ENCODE measurements at regions not wholly inside any gene's neighbourhood (a gene's known extent, or its start where the extent isn't known, plus 50 kb on each side); places are given as distances from the start of the nearest gene placed in this dataset.

DNA sequence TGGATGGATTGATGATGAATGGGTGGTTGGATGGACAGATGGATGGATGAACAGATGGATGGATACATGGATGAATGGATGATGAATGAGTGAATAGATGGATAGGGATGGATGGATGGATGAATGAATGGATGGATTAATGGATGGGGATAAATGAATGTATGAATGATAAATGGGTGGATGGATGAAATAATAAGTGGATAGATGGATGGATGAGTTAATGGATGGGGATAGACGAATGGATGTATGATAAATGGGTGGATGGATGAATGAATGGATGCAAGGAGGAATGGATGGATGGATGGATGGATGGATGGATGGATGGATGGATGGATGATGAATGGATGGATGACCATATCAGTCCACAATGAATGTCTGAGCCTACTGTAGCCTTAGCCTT, 381.9 kb downstream of the SETD4 start:
- intact Hi-C loops (cut with DNase I; ENCODE audit: low total_unique reads): no loop called here
- no peak overlapping the region for H3K27ac ChIP-seq
- H3K27me3 ChIP-seq (replicated peaks in 1 of 7): peaks cover 0 to 36% (median 6%) of the 10 kb centered on the region in 7 donors
- no peak for DNase-seq
- no peaks in the 10 kb centered on the region for H3K9me3 ChIP-seq
- TF ChIP-seq, protein P1, sequence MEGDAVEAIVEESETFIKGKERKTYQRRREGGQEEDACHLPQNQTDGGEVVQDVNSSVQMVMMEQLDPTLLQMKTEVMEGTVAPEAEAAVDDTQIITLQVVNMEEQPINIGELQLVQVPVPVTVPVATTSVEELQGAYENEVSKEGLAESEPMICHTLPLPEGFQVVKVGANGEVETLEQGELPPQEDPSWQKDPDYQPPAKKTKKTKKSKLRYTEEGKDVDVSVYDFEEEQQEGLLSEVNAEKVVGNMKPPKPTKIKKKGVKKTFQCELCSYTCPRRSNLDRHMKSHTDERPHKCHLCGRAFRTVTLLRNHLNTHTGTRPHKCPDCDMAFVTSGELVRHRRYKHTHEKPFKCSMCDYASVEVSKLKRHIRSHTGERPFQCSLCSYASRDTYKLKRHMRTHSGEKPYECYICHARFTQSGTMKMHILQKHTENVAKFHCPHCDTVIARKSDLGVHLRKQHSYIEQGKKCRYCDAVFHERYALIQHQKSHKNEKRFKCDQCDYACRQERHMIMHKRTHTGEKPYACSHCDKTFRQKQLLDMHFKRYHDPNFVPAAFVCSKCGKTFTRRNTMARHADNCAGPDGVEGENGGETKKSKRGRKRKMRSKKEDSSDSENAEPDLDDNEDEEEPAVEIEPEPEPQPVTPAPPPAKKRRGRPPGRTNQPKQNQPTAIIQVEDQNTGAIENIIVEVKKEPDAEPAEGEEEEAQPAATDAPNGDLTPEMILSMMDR (IDR thresholded peaks at IDR 0.05 in 8 of 11, conservative IDR thresholded peaks at IDR 0.05 in 3 of 11): no peak
- TF ChIP-seq POLR2A (IDR thresholded peaks at IDR 0.05) (no peak), POLR2AphosphoS5 (IDR thresholded peaks at IDR 0.05) (no peak)
- WGBS, 5 donors: 75 to 85% (median 82%) methylated on average over 1 of the region's 1 CpG
- H3K4me1 ChIP-seq: no peaks in the 10 kb centered on the region
- no peaks in the 10 kb centered on the region for H3K36me3 ChIP-seq
- no peak overlapping the region for H3K4me3 ChIP-seq

DNA sequence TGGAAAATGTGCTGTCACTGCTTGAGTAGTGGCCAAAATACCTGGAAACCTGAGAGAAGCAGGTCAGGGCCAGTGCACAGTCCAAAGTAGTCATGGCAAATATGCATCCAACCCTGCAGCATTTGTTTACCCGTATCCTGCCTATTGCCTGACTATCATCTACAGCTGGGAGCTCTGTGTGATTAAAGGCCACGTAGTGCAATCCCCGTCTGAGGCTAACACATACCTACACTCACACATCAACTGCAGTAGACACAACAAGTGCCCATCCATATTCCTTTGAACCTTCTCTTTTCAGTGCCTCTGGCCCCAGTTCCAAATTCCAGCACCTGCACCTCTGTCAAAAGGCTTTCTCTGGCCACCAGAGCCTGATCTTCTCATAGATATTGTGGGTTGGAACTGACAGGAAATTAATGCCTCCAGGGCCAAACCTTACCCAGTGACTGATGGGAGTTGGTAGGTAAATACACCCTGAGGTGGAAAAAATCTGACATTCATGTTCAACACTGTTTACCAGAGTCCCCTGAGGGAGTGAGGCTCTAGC, 383.0 kb downstream of the SETD4 start:
- H3K36me3 ChIP-seq: no peaks in the 10 kb centered on the region
- H3K9me3 ChIP-seq: no peaks in the 10 kb centered on the region
- 87 to 93% (median 91%) methylated on average over 3 of the region's 3 CpGs for WGBS, 5 donors
- no peak overlapping the region for H3K4me3 ChIP-seq
- no peak overlapping the region for H3K27ac ChIP-seq
- H3K27me3 ChIP-seq (replicated peaks in 1 of 7): peaks cover 0 to 32% (median 6%) of the 10 kb centered on the region in 7 donors
- TF ChIP-seq POLR2A (IDR thresholded peaks at IDR 0.05): no peak
- TF ChIP-seq POLR2AphosphoS5 (IDR thresholded peaks at IDR 0.05): no peak
- TF ChIP-seq, protein P1 (IDR thresholded peaks at IDR 0.05 in 8 of 11, conservative IDR thresholded peaks at IDR 0.05 in 3 of 11): no peak
- intact Hi-C loops (cut with DNase I; ENCODE audit: low total_unique reads): no loop called here
- H3K4me1 ChIP-seq: no peaks in the 10 kb centered on the region
- no peak for DNase-seq

DNA sequence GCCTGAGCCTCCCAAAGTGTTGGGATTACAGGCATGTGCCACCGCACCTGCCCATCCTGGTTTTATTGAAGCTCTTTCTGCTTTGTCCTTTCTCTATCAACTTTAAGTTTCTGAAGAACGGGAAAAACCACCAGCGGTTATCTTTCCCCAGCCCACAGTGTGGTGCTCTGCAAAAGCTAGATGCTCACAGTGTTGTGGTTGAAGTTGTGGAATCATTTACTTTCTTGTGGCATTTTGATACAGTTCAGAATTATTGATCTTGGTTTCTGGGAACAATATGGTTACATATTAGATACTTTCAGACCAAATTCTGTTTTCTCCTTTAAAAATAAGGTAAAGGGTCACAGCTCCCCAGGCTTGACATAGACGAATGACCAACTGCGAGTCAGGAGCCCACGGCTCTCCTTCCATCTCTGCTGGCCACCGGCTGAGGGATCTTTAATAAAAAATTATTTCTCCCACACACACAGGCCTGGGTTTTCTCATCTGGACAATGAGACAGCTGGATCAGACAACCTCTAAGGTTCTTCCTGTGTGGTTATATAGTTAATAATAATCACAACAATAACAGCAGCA, 385.3 kb downstream of the SETD4 start:
- Histone ChIP-seq H3K27me3 (replicated peaks in 1 of 7) (peaks cover 0 to 22% (median 0%) of the 10 kb centered on the region in 7 donors), H3K27ac (no peak overlapping the region), H3K4me3 (no peak overlapping the region), H3K4me1 (no peaks in the 10 kb centered on the region), H3K36me3 (no peaks in the 10 kb centered on the region), H3K9me3 (no peaks in the 10 kb centered on the region)
- TF ChIP-seq, protein P1 (IDR thresholded peaks at IDR 0.05 in 8 of 11, conservative IDR thresholded peaks at IDR 0.05 in 3 of 11): no peak
- no peak for TF ChIP-seq POLR2A (IDR thresholded peaks at IDR 0.05)
- TF ChIP-seq POLR2AphosphoS5 (IDR thresholded peaks at IDR 0.05): no peak
- WGBS, 5 donors: 66 to 73% (median 67%) methylated on average over 7 of the region's 7 CpGs
- intact Hi-C loops (cut with DNase I; ENCODE audit: low total_unique reads): no loop called here
- no peak for DNase-seq

DNA sequence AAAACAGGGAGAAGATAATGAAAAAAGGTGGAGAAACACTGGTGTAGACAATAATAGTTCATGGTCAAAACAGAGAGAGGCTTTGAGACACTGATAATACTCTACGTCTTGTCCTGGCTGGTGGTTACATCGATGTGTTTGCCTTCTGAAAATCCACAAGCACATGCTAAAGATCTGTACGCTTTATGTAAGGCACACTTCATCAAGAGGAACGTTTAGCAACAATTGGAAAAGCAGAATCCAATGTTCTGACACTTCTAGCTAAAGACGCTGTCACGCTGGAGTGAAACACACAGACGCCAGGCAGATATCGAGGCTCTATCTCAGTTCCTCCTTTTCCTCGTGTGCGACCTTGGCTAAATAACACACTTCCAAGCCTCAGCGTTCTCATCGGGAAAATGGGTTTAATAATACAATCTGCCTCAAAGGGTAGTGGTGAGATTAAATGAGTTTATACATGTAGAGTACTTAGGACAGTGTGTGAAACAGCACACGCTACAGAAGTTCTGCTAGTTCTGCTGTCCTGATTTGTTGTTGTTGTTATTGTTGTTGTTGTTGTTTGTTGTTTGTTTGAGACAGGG, 386.1 kb downstream of the SETD4 start:
- Histone ChIP-seq H3K4me3 (no peak overlapping the region), H3K27ac (no peak overlapping the region), H3K4me1 (no peaks in the 10 kb centered on the region), H3K9me3 (no peaks in the 10 kb centered on the region), H3K27me3 (replicated peaks in 1 of 7) (peaks cover 0 to 22% (median 0%) of the 10 kb centered on the region in 7 donors), H3K36me3 (no peaks in the 10 kb centered on the region)
- TF ChIP-seq POLR2A (IDR thresholded peaks at IDR 0.05): no peak
- TF ChIP-seq POLR2AphosphoS5 (IDR thresholded peaks at IDR 0.05): no peak
- TF ChIP-seq, protein P1 (IDR thresholded peaks at IDR 0.05 in 8 of 11, conservative IDR thresholded peaks at IDR 0.05 in 3 of 11): no peak
- DNase-seq: no peak
- intact Hi-C loops (cut with DNase I; ENCODE audit: low total_unique reads): no loop called here
- WGBS, 5 donors: 82 to 91% (median 86%) methylated on average over 13 of the region's 13 CpGs

Data from spleen (tissue), 11 donors.